OCI-LY3 (cell line): ENCODE measurements at regions not wholly inside any gene's neighbourhood (a gene's known extent, or its start where the extent isn't known, plus 50 kb on each side); places are given as distances from the start of the nearest gene placed in this dataset.

Experiments
- H2AFZ ChIP-seq: fragments of 200-600, 300-600 bp; shearing (Covaris generic); 2 replicates; pipeline ENCODE4 v1.6.0; 2014; ENCODE audit warnings: antibody characterized with exemption, low read depth, low read length
- H3K27ac ChIP-seq: fragments of 200-600, 300-600 bp; sonication (generic); 2 replicates; pipeline ENCODE4 v1.5.1; 2014; ENCODE audit warnings: mild to moderate bottlenecking, low read length, moderate library complexity, mixed read lengths
- H3K27me3 ChIP-seq: fragments of 200-600, 300-600 bp; sonication (generic); 2 replicates; pipeline ENCODE4 v1.6.1; 2014; ENCODE audit warnings: low read depth, low read length, mixed read lengths
- H3K36me3 ChIP-seq: fragments of 200-600, 300-600 bp; sonication (generic); replicated peaks from 2 replicates; pipeline ENCODE3; 2014; ENCODE audit warnings: low read depth, low read length, mixed read lengths
- H3K4me1 ChIP-seq: fragments of 300-600, 200-600 bp; sonication (generic); 2 replicates; pipeline ENCODE4 v1.6.1; 2014; ENCODE audit warnings: low read length, mixed read lengths
- H3K4me2 ChIP-seq: fragments of 200-600, 300-600 bp; sonication (generic); 2 replicates; pipeline ENCODE4 v1.6.1; 2014; ENCODE audit warnings: low read length, mixed read lengths
- H3K4me3 ChIP-seq: fragments of 300-600, 200-600 bp; sonication (generic); 2 replicates; pipeline ENCODE4 v1.5.1; 2014; ENCODE audit warnings: antibody characterized with exemption, mild to moderate bottlenecking, low read length, moderate library complexity
- H3K79me2 ChIP-seq: fragments of 300-600, 200-600 bp; shearing (Covaris generic); 2 replicates; pipeline ENCODE4 v1.6.1; 2014; ENCODE audit warnings: mild to moderate bottlenecking, low read length, mixed read lengths
- H3K9ac ChIP-seq: fragments of 300-600, 200-600 bp; shearing (Covaris generic); 2 replicates; pipeline ENCODE4 v1.6.0; 2014; ENCODE audit warnings: mild to moderate bottlenecking, low read length, moderate library complexity
- H3K9me3 ChIP-seq: fragments of 200-600, 300-600 bp; shearing (Covaris generic); 2 replicates; pipeline ENCODE4 v1.6.1; 2014; ENCODE audit warnings: low read length, mixed read lengths; ENCODE audit not compliant: insufficient read depth
- H4K20me1 ChIP-seq: fragments of 200-600, 300-600 bp; sonication (generic); 2 replicates; pipeline ENCODE4 v1.6.1; 2016; ENCODE audit warnings: low read length, mixed read lengths; ENCODE audit not compliant: insufficient read depth
- EZH2phosphoT487 ChIP-seq: fragments of 200-600 bp; shearing (Covaris generic); IDR thresholded peaks from 2 replicates; pipeline ENCODE4 v1.6.1; 2018; ENCODE audit warnings: antibody characterized with exemption, mixed run types, low read depth
- TF ChIP-seq, protein P1 (sequence below): fragments of 200-600, 300-600 bp; sonication (generic); IDR thresholded peaks from 2 replicates; pipeline ENCODE4 v1.5.1; 2014; ENCODE audit warnings: antibody characterized with exemption, low read length, low read depth

DNA sequence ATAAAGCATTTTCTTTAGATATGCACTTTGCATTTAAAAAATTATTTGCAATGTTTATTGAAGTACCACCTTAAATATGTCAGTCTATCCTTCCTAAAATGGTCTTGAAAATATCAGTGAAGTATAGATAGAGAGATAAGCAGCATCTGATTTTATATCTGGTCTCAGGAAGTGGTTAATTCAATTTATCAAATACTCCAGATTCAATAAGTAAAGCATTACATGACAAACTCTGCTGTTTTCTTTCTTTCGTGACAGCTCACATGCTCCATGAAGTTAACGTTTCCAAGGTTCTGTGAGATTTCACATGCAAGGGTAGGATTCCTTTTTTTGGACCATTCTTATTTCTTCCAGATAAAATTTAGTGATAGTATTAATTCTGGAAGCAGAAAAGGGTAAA lies 775.4 kb upstream of the ROBO1 start:
- Histone ChIP-seq H3K4me2 (no peak overlapping the region), H3K9ac (no peak overlapping the region), H3K36me3 (no peaks in the 10 kb centered on the region), H3K79me2 (no peaks in the 10 kb centered on the region), H4K20me1 (no peaks in the 10 kb centered on the region), H3K4me3 (no peak overlapping the region), H3K27ac (no peak overlapping the region), H3K9me3 (no peaks in the 10 kb centered on the region), H3K4me1 (0 out of 2 replicates have a peak, but pooled peaks cover 3% of the 10 kb centered on the region), H3K27me3 (no peaks in the 10 kb centered on the region), H2AFZ (no peak overlapping the region)
- no peak for TF ChIP-seq EZH2phosphoT487
- TF ChIP-seq, protein P1, sequence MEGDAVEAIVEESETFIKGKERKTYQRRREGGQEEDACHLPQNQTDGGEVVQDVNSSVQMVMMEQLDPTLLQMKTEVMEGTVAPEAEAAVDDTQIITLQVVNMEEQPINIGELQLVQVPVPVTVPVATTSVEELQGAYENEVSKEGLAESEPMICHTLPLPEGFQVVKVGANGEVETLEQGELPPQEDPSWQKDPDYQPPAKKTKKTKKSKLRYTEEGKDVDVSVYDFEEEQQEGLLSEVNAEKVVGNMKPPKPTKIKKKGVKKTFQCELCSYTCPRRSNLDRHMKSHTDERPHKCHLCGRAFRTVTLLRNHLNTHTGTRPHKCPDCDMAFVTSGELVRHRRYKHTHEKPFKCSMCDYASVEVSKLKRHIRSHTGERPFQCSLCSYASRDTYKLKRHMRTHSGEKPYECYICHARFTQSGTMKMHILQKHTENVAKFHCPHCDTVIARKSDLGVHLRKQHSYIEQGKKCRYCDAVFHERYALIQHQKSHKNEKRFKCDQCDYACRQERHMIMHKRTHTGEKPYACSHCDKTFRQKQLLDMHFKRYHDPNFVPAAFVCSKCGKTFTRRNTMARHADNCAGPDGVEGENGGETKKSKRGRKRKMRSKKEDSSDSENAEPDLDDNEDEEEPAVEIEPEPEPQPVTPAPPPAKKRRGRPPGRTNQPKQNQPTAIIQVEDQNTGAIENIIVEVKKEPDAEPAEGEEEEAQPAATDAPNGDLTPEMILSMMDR = no peak

DNA sequence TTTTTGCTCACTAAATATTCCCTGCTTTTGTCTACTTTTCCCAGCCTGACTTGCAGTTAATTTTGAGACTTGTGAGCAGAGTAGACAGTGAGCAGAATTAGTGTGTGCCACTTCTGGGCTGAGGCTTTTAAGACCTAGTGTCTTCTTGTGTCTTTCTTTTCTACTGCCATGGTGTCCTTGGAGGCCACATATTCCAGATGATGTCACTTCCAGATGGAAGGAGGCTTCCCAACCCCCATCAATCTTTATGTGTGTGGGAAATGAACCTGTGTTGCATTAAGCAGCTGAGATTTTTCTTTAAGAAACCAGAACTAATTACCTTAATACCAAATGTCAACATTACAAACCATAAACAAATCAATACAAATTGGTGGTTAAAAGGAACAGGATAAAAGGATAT lies 774.7 kb upstream of the ROBO1 start:
- no peak overlapping the region for H3K4me3 ChIP-seq
- no peak for TF ChIP-seq EZH2phosphoT487
- TF ChIP-seq, protein P1 = no peak
- H3K79me2 ChIP-seq = no peaks in the 10 kb centered on the region
- H3K4me1 ChIP-seq = 0 out of 2 replicates have a peak, but pooled peaks cover 3% of the 10 kb centered on the region
- no peak overlapping the region for H3K4me2 ChIP-seq
- no peak overlapping the region for H3K9ac ChIP-seq
- H3K27ac ChIP-seq = no peak overlapping the region
- no peaks in the 10 kb centered on the region for H3K27me3 ChIP-seq
- H3K36me3 ChIP-seq = no peaks in the 10 kb centered on the region
- no peak overlapping the region for H2AFZ ChIP-seq
- H3K9me3 ChIP-seq = no peaks in the 10 kb centered on the region
- no peaks in the 10 kb centered on the region for H4K20me1 ChIP-seq

DNA sequence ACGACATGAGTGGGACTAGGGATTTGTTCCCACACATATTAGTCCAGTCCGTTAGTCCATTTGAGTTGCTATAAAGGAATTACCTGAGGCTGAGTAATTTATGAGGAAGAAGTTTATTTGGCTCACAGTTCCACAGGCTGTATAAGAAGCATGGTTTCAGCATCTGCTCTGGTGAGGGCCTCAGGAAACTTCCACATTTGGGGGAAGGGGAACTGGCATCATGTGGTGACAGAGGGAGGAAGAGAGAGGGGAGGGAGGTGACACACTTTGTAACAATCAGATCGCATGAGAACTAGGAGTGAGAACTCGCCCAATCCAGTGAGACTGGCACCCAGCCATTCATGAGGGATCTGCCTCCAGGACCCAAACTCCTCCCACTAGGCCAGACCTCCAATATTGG lies 769.9 kb upstream of the ROBO1 start:
- H3K9me3 ChIP-seq = no peaks in the 10 kb centered on the region
- TF ChIP-seq, protein P1 = no peak
- no peak for TF ChIP-seq EZH2phosphoT487
- no peak overlapping the region for H3K9ac ChIP-seq
- no peaks in the 10 kb centered on the region for H3K4me1 ChIP-seq
- H3K4me2 ChIP-seq = no peak overlapping the region
- no peaks in the 10 kb centered on the region for H3K79me2 ChIP-seq
- H3K36me3 ChIP-seq = no peaks in the 10 kb centered on the region
- H3K4me3 ChIP-seq = no peak overlapping the region
- no peak overlapping the region for H2AFZ ChIP-seq
- H3K27ac ChIP-seq = no peak overlapping the region
- H3K27me3 ChIP-seq = no peaks in the 10 kb centered on the region
- no peaks in the 10 kb centered on the region for H4K20me1 ChIP-seq

DNA sequence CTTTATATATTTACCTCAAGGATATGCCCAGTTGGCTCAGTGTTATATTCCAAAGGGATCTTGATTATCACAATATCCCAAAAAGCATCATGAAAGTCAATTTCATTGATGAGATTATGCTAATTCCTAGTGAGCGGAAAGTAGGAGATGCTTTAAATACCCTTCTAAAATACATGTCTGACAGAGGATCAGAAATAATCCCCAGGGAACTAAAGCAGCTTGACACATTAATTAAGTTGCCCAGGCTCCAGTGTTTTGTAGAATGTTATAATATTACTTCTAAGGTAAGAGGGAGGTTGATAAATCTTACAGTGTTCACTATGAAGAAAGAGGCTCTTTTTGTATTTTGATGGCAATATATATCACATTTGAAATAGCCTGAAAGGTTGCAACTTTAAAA lies 767.5 kb upstream of the ROBO1 start:
- Histone ChIP-seq H3K9ac (no peak overlapping the region), H3K4me1 (no peaks in the 10 kb centered on the region), H3K9me3 (no peaks in the 10 kb centered on the region), H3K36me3 (no peaks in the 10 kb centered on the region), H3K4me2 (no peak overlapping the region), H3K79me2 (no peaks in the 10 kb centered on the region), H2AFZ (no peak overlapping the region), H3K4me3 (no peak overlapping the region), H4K20me1 (no peaks in the 10 kb centered on the region), H3K27ac (no peak overlapping the region), H3K27me3 (no peaks in the 10 kb centered on the region)
- no peak for TF ChIP-seq EZH2phosphoT487
- TF ChIP-seq, protein P1 = no peak
